AG04450 (cell line): ENCODE measurements at regions not wholly inside any gene's neighbourhood (a gene's known extent, or its start where the extent isn't known, plus 50 kb on each side); places are given as distances from the start of the nearest gene placed in this dataset.

Experiments
- CTCF ChIA-PET: fragments of 300-600, 350-600 bp; formaldehyde crosslinking; extraction: SDS; loops from one replicate; lab custom pipeline; 2022; ENCODE audit warnings: antibody characterized with exemption, inconsistent platforms; lab: Charles Lee
- POLR2A ChIA-PET: fragments of 350-600 bp; formaldehyde crosslinking; extraction: SDS; loops from one replicate; lab custom pipeline; 2021; ENCODE audit warnings: antibody characterized with exemption, inconsistent platforms; lab: Yijun Ruan, JAX
- DNase-seq: peaks from one replicate; pipeline ENCODE4 v3.0.0-alpha.2; 2011; ENCODE audit warnings: low read depth, low spot score
- H3K27ac ChIP-seq: one replicate; pipeline ENCODE4 v1.5.1; 2012; ENCODE audit warnings: low read depth, low read length, control low read depth
- H3K27me3 ChIP-seq: one replicate; pipeline ENCODE4 v1.6.0; 2012; ENCODE audit warnings: low read length; ENCODE audit not compliant: control insufficient read depth, insufficient read depth
- H3K4me3 ChIP-seq: 2 replicates; pipeline ENCODE4 v1.5.1; 2011; ENCODE audit warnings: mild to moderate bottlenecking, low read depth, low read length, control low read depth
- H3K9me3 ChIP-seq: 2 replicates; pipeline ENCODE4 v1.5.1; 2012; ENCODE audit warnings: low read length; ENCODE audit not compliant: control insufficient read depth, insufficient read depth
- CTCF ChIP-seq: IDR thresholded peaks from 2 replicates; pipeline ENCODE4 v1.5.1; 2011; ENCODE audit warnings: low read depth, low read length, control low read depth, inconsistent platforms

DNA sequence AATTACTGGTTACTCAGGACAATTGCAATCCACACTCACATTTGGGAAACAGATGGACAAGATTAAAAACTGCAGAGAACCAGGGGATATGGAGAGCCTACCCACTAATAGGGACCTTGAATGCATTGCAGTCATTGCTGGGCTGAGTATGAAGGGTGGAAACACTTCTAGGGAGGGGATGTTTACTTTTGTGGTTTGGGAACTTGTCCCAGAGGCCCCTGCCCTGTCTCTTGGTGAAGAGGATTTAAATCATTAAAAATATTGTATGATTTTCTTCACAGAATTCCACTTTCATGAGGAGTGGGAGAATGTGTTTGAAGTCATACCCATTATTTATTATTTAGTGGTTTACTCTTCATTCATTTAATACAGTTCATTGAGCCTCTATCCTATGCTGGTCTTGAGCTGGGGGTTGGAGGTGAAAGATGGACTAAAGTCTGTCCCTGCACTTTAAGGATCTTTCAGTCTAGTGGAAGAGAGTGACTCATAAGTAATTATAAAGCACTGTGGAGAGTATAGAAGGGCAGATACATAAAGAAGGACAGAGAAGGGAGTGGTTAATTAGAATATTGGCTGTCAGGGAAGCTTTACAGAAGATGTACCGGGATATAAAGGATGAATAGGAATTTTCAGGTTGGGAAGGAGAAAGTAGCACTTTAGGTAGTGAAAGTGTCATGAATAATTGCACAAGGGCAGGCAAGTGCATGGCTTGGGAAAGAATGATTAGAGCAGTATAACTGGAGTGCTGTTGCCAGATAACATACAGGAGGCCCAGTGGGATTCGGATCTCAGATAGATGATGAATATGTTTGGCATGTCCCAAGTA lies 313.4 kb downstream of the LPIN1 start:
- Histone ChIP-seq H3K9me3 (peaks cover 6% of the 10 kb centered on the region), H3K4me3 (no peak overlapping the region), H3K27ac (no peak overlapping the region), H3K27me3 (no peaks in the 10 kb centered on the region)
- DNase-seq, result no peak
- TF ChIP-seq CTCF, result no peak
- POLR2A ChIA-PET, result no interaction called here
- CTCF ChIA-PET, result no interaction called here

GRCh38 chr2:12060886-12061285 lies 314.5 kb downstream of the LPIN1 start:
- DNase-seq, result no peak
- H3K27me3 ChIP-seq, result no peaks in the 10 kb centered on the region
- H3K9me3 ChIP-seq, result peaks cover 5% of the 10 kb centered on the region; the same call in 1 of the 2 replicates
- H3K4me3 ChIP-seq, result no peak overlapping the region
- CTCF ChIA-PET, result no interaction called here
- POLR2A ChIA-PET, result no interaction called here
- no peak overlapping the region for H3K27ac ChIP-seq
- TF ChIP-seq CTCF, result no peak

- Histone ChIP-seq H3K27ac (no peak overlapping the region), H3K27me3 (no peaks in the 10 kb centered on the region), H3K4me3 (no peak overlapping the region), H3K9me3 (peaks cover 5% of the 10 kb centered on the region; the same call in 1 of the 2 replicates)
- DNase-seq, result no peak
- ChIA-PET CTCF (interaction anchor here (0.6 kb wide), 1 partner anchor 188 kb away, joined by 6 read pairs; no protein-coding TSS in a partner anchor), POLR2A (no interaction called here)
- no peak for TF ChIP-seq CTCF
Observed at GRCh38 chr2:12061286-12062052, 315.0 kb downstream of the LPIN1 start.

GRCh38 chr2:12062053-12062395 lies 315.6 kb downstream of the LPIN1 start:
- H3K9me3 ChIP-seq, result peaks cover 5% of the 10 kb centered on the region; the same call in 1 of the 2 replicates
- no peaks in the 10 kb centered on the region for H3K27me3 ChIP-seq
- POLR2A ChIA-PET, result no interaction called here
- no peak for DNase-seq
- H3K4me3 ChIP-seq, result no peak overlapping the region
- no peak for TF ChIP-seq CTCF
- CTCF ChIA-PET, result interaction anchor here (0.6 kb wide), 1 partner anchor 187 kb away, joined by 6 read pairs; no protein-coding TSS in a partner anchor
- H3K27ac ChIP-seq, result no peak overlapping the region

DNA sequence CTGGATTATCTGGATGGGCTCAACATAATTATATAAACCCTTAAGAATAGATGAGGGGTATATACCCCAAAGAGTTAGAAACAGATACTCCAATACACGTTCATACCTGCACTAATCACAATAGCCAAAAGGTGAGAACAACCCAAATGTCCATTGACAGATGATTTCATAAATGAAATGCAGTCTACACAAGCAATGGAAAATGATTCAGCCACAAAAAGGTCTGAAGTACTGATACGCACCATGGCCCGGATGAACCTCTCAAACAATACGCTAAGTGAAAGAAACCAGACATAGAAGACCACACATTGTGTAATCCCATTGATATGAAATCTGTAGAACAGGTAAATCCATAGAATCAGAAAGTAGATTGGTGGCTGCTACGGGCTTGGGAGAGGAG lies 316.8 kb downstream of the LPIN1 start:
- ChIA-PET CTCF (no interaction called here), POLR2A (no interaction called here)
- no peak for DNase-seq
- no peak for TF ChIP-seq CTCF
- no peak overlapping the region for H3K27ac ChIP-seq
- H3K27me3 ChIP-seq, result no peaks in the 10 kb centered on the region
- H3K4me3 ChIP-seq, result no peak overlapping the region
- H3K9me3 ChIP-seq, result peaks cover 2% of the 10 kb centered on the region; the same call in 1 of the 2 replicates
